Skin of body (tissue), 1 donor: ENCODE measurements at regions not wholly inside any gene's neighbourhood (a gene's known extent, or its start where the extent isn't known, plus 50 kb on each side); places are given as distances from the start of the nearest gene placed in this dataset.
"Not testable (repeated sequence)": the region's sequence is repeated elsewhere in the genome, so short reads cannot be mapped to it uniquely, and the experiment has no call there.

Experiments used
- DNase-seq: peaks from one replicate; lab custom pipeline; 2025; lab: John Stamatoyannopoulos, UW

DNA sequence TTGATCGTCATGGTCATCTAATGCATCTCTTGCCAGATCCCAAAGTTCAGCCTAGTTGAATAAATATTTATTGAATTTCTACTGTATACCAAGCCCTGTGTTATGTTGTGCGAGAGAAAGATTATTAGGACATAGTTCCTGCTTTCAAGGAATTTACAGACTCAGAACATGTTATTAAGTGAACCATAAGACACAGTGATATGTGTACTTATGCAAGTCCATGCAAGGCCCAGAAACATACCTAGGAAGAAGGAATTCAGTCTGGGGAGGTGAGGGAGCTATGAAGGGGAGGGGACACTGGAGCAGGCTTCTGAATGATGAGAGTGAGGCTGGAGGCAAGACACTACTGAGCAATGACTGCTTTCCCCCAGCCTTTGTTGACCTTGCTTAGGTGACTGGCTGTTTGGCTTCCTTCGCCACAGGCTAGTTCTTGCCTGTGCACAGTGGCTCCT, 81.4 kb downstream of the ACAA2 start:
- DNase-seq: no peak

DNA sequence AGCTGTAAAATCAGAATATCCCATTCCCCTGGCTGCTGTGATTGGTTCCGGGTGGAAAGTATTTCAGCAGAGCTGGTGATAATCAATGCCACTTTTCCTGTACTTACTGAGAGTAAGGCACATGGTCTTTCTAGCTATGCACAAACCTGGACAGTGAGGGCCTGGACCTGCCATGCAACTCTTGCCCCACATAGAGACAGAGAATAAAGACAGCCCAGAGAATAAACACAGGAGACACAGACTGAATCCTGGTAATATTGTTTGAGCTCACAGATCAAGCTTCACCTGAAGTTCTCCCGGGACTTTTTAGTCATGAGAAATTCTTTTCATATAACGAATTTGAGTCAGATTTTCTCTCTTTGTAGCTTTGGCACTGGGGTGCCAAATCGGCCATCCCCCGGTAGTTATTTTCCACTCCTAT, 81.9 kb downstream of the ACAA2 start:
- DNase-seq: no peak

DNA sequence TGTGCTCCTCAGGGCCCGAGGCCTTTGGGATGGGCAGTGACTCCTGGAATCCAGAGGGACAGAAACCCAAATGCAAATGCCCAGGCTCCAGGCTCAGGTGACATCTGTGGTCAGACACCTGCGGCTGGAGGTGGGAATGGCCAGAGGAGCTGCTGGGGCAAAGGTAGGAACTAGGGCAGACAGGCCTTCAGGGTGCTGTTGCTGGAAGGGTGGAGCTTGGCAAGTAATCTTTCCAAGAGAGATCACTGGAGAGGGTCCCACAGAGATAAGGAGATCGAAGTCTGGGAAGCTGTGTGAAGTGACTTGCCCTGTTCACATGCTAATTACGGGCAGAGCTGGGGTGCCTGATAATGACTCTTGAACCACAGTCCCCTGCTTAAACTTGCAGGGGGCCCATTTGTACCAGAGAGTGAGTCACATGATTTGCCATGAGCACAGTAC, 82.4 kb downstream of the ACAA2 start:
- no peak for DNase-seq

DNA sequence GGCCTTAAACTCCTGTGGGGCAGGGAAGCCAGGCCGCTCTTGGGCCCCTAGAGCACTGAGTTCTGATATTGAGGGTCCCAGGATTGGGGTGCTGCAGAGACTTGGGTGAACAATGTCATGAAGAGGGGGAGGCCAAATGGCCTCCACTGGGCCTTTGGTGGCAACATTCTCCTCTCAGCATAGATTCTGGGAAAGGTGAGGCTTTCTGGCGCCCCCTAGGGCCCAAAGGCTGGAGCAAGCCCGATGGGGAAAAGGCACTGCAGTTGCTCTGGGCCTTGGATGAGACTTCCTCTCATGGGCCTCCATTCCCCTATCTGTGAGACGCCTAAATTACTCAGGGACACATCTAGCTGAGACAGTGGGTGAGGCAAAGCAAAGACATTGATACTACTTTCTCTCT, 84.8 kb downstream of the ACAA2 start:
- DNase-seq: no peak

DNA sequence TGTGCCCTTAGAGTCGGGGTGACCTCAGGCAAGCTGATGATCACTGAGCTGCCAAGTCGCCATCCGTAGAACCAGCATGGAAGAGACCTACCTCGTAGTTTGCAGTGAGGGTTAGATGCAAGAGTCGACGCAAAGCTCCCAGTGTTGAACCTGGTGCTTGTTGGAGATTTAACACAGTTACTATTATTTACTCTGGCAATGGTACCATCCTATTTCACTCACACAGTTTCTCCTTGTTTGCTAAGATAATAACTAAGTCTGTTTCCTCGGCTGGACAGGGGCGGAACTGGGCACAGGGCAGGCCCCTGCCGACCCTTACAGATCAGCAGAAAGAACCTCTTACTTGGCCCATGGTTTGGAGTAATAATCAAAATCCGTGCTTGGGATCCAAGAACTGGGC, 85.5 kb downstream of the ACAA2 start:
- no peak for DNase-seq

DNA sequence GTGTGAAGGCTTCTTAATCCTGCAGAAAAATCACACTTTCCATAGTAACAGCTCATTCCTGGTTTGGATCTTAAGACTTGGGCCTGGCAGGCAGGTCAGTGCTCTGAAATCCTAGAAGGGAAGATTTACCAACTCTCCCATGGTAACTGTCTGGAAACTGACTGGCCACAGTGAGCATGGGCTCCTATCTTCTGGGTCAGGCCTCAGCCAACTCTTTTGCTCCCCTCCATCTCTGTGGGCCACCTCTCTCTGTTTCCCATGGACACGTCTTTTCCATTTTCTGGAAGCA, 86.7 kb downstream of the ACAA2 start:
- no peak for DNase-seq

DNA sequence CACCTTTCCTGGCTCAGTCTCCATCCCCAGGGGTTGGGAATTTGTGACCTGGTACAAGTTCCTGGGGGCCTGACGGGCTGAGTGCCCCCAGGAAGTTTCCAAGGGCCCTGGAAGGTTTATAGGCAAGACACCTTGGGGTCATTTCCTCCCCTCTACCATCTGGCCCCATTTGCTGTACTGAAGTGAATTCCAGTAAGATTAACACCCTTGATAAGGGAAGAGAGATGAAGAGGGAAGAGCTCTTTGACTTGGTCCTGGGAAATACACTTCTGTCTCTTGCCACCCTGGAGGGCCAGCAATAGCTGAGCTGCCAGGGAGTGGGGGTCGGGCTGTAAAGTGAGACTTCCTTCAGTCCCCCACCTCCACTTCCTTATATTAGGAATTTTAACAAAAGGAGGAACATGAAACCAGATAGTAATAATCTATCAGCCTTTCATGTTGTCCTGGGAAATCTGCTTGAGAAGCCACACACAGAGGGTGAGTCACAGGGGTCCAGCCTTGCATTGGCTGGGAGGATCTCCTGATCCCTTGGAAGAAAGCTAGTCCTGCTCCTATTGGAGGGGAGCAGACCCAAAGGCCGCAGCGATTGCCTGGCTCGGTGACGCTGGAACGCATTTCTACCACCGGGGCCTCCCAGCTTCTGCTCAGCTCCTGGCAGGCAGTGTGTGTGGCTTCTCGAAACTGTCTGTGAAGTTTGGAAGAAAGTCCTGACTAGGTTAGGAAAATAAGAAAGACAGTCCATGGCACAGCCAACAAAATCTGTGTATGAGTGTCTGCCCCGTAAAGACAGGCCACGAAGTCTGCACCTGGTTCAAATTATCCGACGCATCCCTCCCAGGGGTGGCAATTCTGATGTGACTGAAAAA, 87.3 kb downstream of the ACAA2 start:
- DNase-seq: peak; percentile 88

DNA sequence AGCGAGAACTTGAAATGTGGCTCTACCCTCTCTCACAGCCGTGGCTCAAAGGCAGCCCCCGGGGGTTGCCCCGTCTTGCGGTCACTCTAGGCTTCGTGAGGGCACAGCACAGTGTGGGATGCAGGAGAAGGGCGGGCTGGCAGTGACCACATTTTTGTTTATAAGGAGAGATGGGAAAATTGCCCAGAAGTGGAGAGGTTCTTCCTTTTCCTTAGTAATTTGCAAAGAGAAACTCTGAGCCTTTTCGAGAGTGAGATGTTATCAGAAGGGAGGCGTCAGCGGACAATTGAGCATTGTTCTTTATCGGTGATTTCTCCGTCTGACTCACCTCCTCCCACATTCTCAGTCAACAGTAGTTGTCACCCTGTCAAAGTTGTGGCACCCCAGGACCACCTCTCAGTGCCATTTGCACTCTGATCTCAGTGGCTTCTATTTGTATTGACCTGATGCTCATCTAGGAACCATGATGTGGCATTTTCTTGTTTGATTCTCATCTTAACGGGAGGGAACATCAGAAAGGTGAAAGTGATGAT, 89.6 kb downstream of the ACAA2 start:
- DNase-seq: no peak

DNA sequence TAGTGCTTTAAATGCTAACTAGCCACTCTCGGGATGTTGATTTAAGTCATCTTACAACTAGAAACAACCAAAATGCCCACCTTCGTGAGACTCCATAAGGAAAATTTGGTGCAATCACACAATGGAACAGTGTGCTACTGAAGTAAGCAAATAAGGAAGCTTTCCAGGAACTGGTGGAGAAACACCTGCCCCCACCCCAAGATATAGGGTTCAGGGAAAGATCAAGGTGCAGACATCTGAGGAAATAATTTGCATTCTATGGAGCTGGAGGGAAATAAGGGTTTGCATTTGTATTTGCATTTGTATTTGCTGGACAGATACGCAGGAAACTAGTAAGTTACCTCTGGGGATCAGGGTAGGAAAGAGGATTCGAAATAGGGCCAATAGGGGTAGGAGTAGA, 90.9 kb downstream of the ACAA2 start:
- no peak for DNase-seq

DNA sequence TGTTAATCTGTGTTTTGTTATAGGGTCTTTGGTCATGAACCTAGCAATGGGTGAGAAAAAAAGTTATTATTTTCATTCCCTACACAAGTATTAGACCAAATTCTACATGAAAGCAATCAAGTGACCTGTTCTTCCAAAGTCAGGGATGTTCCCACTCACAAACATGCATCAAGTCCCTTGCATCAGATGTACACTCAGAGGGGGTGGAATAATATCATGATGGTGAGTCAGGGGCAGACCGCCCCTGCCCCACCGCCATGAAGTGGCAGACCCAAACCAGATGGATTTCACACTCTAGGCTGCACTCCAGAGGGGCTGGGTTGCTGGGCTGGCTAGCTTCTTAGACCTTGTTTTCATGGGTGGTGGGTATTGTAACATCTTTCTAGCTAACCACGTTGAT, 91.4 kb downstream of the ACAA2 start:
- no peak for DNase-seq

DNA sequence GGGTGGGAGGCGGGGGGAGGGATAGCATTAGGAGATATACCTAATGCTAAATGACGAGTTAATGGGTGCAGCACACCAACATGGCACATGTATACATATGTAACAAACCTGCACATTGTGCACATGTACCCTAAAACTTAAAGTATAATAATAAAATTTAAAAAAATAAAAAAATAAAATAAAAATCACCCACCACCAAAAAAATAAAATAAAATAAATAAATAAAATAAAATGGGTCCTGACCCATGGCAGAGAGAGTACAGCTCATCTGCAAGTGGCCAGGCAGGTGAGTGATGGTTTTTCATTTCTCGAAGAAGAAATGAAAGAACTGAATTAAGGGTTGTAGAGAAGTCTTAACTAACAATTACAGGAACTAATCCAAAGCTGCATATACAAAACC, 92.4 kb downstream of the ACAA2 start:
- DNase-seq: not testable (repeated sequence)

DNA sequence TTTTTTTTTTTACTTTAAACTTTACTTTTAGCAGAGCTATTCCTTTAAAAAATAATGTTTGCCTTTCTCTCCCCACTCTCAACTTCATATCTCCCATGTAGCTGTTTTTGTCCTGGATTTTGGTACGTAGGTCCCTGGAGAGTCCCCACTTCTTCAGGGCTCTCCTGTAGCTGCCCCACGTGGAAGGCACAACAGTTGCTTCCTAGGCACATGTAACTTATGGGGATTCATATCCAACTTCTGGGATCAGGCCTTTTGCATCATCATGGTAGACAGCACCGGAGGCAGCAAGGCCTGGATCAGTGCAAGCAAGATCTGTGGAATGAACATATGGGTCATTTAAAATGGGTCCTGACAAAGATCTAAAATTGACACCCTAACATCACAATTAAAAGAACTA, 95.7 kb downstream of the ACAA2 start:
- no peak for DNase-seq

DNA sequence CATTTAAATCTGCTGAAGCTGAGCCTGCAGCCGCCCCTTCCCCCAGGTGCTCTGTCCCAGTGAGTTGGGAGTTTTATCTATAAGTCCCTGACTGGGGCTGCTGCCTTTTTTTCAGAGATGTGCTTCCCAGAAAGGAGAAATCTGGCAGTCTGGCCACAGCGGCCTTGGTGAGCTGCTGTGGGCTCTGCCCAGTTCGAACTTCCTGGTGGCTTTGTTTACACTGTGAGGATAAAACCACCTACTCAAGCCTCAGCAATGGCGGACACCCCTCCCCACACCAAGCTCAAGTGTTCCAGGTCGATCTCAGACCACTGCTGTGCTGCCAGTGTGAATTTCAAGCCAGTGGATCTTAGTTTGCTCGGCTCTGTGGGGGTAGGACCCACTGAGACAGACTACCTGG, 97.3 kb downstream of the ACAA2 start:
- DNase-seq: no peak

DNA sequence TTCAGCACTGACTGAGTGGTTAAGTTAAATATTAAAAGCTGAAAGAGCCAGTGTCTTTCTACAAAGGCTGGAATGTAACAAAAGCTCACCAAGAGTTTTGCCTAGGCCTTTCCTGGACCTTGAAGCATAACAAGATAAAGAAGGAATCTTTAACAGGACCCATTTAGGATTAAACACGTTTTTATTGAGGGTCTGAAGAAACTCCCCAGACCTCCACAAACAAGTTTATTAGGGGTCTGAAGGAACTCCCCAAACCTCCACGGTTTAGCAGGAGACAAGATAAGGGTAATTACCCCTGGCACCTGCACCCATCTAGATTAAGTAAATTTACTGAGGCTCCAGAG, 104.0 kb downstream of the ACAA2 start:
- DNase-seq: no peak

DNA sequence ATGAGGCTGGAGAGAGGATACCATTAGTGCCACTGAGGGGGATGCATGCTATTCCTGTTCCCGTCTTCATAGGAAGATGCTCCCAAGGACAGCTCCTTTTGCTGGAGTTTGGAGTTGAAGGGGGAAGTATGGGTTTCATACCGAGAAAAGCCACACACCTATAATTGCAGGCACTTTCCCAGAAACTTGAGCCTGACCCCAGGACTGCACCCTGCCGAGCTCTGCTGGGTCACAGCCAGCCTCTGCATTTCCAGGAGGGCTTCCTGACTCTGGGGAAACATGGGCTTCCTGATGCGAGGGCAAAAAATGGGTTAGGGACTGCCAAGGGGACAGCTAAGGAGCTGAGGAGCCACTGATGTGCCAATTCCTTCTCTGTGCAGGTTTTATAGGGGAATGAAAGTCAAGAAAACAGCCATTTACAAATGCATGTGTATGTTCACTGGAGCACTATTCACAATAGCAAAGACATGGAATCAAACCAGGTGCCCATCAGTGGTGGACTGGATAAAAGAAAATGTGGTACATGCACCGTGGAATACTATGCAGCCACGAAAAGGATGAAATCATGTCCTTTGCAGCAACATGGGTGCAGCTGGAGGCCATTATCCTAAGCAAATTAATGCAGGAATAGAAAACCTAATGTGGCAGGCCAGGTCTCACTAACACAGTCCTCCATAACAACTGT, 104.5 kb downstream of the ACAA2 start:
- DNase-seq: no peak

DNA sequence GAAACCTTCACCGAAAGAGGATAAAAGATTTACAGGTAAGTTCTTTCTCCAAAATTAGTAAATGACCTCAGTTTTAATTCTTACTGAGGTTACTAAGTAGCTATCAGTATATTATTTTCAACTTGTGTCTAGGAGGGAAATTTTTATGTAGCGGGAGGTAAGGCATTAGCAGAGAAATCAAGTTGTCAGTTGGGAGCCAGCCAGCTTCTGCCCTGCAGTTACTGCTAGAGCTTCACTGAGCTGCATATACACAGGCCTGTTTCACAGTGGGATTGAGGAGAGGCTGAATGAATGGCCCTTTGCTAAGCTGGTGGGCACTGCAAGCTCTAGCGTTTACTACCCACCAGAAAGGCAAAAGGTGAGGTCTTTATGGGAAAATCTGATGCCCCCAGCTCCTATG, 105.7 kb downstream of the ACAA2 start:
- DNase-seq: no peak

DNA sequence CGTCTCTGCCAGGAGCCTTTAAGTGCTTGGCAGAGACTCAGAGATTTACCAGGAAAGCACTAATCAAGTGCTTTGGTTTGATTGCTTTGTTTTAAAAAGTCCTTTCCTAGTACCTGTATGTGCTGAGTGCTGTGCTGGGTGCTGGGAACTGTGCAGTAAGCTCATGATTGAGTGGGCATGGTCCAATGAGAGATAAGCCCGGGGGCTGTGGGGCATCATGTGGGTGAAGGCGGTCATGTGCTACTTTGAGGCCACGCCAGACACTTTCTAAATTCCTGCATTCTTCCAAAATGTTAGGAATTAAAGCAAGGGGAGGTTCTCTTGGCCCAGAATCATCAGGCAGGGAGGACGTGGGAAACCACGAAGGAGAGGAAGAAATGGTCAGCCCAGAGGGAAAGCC, 109.0 kb downstream of the ACAA2 start:
- DNase-seq: no peak

DNA sequence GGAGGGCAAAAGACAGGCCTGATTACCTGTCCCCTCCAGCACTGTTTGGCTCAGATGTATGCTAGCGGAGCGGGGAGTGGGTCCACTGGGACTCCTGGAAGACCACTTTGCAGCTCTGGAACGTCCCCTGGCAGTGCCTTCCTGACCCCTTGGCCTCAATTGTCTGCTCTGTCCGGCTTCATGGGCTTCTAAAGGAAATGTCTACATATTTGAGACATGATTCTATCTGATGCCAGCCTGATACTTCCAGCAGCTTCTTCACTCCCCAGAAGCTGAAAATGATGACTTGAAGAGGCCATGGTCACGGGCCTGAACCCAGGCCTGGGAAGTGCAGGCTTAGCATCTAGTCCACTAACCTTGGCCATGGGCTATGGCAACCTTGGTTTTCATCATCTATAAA, 112.1 kb downstream of the ACAA2 start:
- DNase-seq: no peak

DNA sequence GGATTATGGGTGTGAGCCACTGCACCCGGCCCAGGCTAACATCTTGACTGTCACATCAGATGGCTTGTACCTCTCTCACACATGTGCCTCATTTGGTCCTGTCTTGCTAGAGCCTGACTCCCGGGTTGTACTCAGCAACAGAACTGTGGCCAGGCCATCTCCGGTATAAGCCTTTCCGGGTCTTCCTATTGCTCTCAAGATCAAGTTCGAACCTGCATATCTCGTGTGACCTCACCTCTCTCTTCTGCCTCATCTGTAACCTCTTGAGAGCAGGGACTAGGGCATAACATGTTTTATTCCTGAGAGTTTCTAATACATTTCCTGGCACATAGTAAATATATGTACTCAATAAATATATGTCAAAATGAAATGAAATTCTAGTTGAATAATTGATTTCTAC, 114.0 kb downstream of the ACAA2 start:
- DNase-seq: no peak

DNA sequence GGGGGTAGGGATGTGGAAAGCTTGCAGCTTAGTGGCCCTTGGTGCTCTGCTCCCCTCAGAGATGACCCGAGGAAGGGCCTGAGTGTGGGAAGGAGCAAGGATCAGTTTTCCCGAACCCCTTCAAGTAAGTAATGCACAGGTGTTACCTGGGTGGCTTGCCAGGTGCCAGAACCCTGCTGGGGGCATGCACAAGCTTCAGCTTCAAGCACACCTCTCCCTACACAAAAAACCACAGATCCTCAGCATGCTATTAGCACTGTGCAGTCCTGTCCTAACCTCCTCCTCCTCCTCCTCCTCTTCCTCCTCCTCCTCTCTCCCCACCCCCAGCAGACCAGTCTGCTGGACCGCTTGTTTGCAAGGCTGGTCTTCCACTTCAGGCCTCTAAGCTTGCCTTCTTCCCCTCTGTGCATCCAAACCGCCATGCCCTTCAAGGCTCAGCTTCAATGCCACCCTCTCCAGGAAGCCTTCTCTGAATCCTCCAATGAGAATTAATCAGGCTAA, 114.8 kb downstream of the ACAA2 start:
- no peak for DNase-seq

DNA sequence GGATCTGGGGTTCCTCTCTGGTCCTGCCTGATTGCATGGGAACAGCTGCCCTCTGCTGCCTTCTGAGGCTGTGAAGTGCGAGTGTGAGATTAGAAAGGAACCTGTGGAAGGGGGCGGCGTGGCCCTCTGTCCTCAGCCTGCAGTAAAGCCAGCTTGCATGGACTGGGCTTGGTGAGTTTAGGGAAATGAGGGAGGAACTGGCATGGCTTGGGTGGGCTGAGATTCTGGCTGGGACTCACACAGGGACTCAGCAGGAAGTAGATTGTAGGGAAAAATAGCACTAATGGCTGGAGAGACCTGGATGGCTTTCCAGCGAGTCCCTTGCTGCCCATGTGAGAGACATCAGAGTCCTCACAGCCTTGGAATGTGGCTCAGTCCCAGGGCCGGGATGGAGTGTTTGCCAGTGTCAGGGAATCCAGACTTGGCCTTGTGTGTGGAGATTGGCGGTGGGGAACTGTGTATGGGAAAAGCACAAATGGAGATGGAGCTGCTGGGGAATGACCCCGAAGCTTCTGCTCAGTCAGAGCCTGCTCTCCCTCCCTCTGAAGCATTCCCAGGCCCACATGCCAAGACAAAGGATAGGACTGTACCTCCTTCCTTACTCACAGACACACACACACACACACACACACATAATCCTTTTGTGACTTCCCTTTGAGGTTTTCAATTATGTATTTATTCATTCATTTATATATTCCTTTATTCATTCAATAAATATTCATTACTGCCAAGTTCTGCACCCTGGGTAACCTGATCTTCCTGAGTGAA, 115.4 kb downstream of the ACAA2 start:
- no peak for DNase-seq

DNA sequence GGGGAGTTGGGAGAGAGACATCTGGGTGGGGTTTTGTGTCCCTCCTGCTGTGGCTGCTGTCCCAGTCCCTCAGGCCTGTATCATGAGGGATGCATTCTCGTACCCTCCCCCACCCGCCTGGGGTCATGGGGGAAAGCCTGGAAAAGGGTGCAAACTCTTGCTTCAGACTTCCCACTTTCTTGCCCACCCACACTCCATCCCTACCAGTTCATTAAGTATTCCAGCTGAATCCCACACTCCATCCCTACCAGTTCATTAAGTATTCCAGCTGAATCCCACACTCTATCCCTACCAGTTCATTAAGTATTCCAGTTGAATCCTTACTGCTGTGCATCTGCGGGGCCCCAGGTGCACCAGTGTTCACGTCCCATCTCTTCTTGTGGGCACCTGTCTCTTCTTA, 116.3 kb downstream of the ACAA2 start:
- DNase-seq: no peak
